ENCODE measurements at regions not wholly inside any gene's neighbourhood (a gene's known extent, or its start where the extent isn't known, plus 50 kb on each side); places are given as distances from the start of the nearest gene placed in this dataset.
A peak's percentile ranks its signal among the peaks of the same experiment; 100 is the strongest.
"Not testable (repeated sequence)": the region's sequence is repeated elsewhere in the genome, so short reads cannot be mapped to it uniquely, and the experiment has no call there.

DNA sequence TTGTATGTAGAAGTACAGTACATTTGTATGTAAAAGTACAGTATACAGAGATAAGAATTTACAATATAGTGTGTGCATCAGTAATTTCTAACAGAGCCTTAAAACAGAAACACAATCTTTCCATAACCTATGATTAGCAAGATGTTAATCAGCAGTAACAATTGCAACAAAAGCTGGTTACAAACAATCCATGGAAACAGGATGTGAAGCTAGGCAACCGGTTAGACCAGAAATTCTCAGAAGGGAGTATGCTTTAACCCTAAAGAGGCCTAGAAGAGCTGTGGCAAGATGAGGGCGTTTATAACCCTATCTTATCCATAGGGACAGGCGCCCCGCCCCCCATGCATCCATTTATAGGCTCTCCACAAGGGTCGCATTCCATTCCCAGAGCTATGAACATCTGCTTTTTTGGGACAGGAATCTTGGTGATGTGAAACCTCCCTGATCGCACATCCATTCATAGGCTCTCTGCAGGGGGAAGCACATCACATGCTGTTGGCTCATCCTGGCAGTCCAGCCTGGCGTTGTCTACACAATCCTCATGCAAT, 180.3 kb downstream of the PDGFRA start:
- DNase-seq = not testable (repeated sequence)

- DNase-seq = no peak
These were observed 185.5 kb downstream of the PDGFRA start for GRCh38 chr4:54414545-54414944.

DNA sequence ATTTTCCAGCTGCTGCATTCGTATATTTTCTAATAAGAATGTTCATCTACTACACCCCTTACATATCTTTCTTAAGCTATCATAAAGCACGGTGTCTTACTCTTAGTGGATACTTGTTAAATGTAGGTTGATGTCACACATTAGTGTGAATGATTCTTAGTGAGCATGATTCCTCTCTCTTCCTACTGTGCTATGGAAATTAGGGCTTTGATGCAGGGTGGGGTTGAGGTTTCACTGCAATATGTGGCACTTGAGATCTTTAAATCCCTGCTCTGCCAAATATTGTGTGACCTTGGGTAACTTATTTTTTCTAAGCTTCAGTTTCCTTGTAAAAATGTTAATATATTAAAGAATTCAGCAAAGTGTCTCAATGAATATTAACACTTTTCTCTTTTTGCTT, 188.4 kb downstream of the PDGFRA start:
- no peak for DNase-seq

- no peak for DNase-seq
These were observed 189.4 kb downstream of the PDGFRA start for GRCh38 chr4:54418468-54418867.

GRCh38 chr4:54423066-54423465, 194.0 kb downstream of the PDGFRA start:
- no peak for DNase-seq

DNA sequence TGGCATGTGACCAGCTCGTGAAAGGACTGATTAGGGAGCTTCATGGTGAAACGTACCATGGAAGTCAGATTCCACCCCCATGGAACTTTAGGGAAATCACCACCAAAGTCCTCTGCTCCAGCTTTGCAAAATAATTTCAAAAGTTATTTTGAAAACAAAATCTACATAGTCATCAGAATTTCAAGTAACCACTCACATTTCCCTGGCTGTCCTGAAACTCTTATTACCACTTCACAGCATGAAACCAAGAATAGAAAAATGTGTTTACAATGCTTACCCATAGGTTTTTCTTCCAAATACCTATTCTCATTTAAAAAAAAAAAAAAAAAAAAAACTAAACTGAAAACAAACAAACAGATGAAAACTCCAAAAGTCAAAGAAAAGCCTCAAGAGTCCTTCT, 198.7 kb downstream of the PDGFRA start:
- DNase-seq = no peak

- DNase-seq = no peak
These were observed 199.8 kb downstream of the PDGFRA start for GRCh38 chr4:54428940-54429339.

- DNase-seq = peak; percentile 0
These were observed 204.6 kb downstream of the PDGFRA start for GRCh38 chr4:54433686-54434085.

- DNase-seq = peak; percentile 54
These were observed 210.7 kb downstream of the PDGFRA start for GRCh38 chr4:54439831-54440243.

GRCh38 chr4:54440394-54441136, 211.5 kb downstream of the PDGFRA start:
- DNase-seq = peak; percentile 47

DNA sequence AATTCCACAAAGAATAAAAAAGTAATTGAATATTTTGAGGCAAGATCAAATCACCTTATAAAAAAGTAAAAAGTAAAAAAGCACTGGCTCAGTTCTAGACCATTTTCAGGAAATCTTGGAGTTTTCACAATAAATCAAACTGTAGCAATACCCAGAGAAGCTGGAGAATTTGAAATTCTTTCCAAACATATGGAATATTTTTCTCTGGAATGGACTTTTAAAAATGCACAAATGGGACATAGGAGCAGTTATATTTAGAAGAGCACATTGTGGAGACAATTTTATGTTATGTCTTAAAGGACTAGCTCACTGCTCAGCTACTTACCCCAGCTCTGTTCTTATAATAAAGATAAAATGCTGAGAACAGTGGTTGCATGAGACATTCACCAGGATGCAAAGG, 211.9 kb upstream of the KIT start:
- no peak for DNase-seq

DNA sequence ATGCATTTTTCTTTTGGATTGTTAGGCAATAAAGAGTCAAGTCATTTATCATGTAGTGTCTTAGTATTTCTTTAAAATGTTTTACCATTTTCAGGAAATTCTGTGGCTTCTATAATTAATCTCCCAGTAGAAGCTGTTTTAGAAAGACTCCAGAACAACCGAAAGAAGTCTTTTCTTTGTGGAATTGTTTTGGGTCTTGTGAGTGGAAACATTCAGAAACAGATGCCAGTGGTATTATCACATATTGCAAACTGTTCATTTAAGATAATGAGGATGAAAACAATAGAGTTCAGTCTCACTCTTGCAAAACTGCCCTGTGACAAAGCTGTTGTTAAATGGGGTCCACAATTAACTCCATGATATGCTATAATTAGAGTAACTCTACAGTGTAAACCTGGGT, 211.2 kb upstream of the KIT start:
- DNase-seq = peak; percentile 4

DNA sequence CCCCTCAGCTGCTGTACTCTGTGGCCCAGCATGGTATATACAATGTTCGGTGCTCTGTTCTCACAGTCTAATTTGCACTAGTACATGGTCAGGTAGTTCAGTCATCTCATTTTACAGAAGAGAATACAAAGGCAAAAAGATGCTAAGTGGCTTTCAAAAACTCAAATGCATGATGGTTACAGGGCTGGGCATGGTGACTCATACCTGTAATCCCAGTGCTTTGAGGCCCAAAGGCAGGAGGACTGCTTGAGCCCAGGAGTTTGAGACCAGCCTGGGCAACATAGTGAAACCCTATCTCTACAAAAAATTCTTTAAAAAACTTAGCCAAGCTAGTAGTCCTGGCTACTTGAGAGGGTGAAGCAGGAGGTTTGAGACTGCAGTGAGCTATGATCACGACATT, 210.5 kb upstream of the KIT start:
- DNase-seq = no peak

DNA sequence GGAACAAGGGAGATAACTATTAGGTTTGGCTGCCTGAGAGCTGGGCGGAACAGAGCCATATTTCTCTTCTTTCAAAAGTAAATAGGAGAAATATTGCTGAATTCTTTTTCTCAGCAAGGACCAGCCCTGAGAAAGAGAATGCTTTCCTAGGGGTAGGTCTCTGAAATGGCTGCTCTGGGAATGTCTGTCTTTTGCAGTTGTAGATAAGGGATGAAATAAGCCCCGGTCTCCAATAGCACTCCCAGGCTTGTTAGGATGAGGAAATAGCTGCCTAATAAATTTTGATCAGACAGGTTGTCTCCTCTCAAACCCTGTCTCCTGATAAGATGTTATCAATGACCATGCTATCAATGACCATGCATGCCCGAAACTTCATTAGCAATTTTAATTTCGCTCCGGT, 207.8 kb upstream of the KIT start:
- no peak for DNase-seq

GRCh38 chr4:54466960-54467359, 190.8 kb upstream of the KIT start:
- DNase-seq = not testable (repeated sequence)

DNA sequence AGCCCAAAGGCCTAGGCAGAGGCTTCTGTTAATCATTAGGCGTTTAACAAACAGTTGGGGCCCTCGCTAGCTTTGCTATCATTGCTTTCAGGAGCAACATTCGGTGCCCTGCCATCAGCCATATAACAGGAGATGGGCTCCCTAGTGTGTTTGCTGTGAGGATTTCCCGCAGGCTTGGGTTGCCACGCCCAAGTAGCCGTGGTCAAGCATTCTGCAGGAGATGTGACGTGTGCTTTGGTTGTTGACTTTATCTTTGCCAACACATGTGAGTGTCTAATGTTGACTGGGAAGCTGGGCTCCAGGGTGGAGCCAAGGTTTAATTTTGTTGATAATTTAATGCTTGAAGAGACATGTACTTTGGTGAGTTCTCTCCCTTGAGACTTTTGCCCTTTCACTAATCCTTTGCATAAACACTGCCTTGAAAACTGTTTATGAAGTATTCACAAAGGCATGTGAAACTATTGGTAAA, 184.6 kb upstream of the KIT start:
- DNase-seq = peak; percentile 71

DNA sequence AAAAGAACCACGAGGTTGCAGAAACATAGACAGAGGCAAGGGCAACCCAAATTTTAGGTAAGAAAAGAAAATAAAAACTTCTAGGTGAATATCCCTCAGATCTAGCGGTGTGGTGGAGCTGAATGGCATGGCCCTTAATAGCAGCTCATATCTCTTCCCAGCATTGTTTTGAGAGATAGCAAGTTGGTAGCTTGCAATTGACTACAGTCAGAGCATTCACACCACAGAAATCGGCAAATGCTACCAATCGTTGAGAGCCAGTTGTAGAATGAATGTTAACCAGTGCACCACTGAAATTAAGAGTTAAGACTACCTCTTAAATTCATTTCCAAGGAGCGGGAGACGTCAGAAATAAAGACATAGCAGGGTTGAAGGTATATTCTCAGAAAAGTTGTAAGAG, 184.0 kb upstream of the KIT start:
- no peak for DNase-seq

DNA sequence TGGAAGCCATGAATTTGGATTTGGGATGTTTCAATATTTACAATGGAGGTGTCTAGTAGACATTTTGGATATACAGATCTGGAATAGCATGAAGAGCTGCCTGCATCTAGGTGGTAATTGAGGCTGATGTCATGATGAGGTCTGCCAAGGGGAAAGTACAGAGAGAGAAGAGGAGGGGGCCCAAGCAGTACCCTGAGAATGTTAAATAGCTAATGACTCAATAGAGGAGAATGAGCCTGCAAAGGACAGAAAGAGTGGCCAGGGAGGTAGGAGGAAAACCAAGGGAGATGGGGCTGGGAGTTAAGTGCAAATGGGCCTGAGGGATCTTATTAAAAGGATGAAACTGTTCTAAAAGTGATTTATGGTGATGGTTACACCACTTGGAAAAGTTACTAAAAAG, 182.2 kb upstream of the KIT start:
- DNase-seq = no peak

GRCh38 chr4:54482529-54483200, 175.1 kb upstream of the KIT start:
- no peak for DNase-seq

DNA sequence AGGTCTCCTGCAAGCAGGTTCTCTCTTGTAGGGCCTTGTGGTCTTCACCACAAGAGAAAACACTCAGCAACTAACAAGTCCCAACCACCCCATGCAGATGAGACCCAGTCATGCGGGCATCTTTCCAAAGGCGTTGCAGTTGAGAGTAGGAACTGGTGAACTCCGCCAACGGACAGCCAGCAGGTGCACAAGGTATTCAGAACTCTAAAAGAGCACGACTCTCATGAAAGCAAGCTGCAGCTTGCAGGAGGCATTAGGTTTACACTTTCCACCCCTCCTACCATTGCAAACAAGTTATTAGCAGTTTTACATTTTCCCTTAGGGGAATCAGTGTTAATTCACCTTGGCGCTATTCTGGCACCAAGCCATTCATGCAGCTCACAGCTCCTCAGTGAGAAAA, 173.4 kb upstream of the KIT start:
- peak; percentile 85 for DNase-seq

DNA sequence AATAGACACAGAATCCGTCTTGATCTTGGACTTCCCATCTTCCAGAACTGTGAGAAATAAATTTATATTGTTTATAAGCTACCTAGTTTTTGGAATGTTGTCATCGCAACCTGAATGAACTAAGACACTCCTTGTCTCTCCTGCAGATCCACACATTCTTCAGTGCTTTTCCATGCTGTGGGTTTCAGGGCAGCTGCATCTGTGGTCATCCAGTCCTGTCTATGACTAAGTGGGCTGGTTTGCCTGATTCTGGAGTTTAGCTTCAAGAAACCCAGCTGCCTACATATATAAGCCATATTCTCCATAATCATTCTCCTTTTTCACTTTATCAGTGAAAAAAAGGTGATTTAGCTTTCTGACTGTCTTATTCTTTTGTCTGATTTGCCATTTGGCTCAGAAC, 170.3 kb upstream of the KIT start:
- DNase-seq = no peak

- DNase-seq = no peak
These were observed 163.9 kb upstream of the KIT start for GRCh38 chr4:54493862-54494261.

- no peak for DNase-seq
These were observed 162.7 kb upstream of the KIT start for GRCh38 chr4:54495091-54495490.

DNA sequence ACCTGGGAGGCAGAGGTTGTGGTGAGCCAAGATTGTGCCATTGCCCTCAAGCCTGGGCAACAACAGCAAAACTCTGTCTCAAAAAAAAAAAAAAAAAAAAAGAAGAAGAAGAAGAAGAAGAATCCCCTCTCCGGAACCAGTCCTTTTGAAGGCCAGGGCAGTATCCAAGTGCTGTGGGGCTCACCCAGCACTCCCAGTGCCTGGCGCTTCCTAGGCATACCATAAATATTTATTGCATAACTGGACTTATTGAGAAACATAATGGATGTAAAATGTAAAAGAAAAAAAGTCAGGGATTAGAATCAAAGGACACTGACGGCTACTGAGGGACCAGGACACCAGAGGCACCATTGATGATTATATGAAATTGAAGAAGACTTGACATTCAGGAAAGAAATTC, 162.1 kb upstream of the KIT start:
- DNase-seq = no peak
